Fibroblast of skin of left biceps (primary cell): ENCODE measurements at regions not wholly inside any gene's neighbourhood (a gene's known extent, or its start where the extent isn't known, plus 50 kb on each side); places are given as distances from the start of the nearest gene placed in this dataset.
"Not testable (repeated sequence)": the region's sequence is repeated elsewhere in the genome, so short reads cannot be mapped to it uniquely, and the experiment has no call there.

Experiments
- DNase-seq, 2 experiments: peaks; one replicate each; pipeline ENCODE4 v3.0.0-alpha.2; 2013; ENCODE audit warnings: low read depth in 2 of 2

- DNase-seq: no peak
These were observed 100.4 kb downstream of the PSMG1 start for GRCh38 chr21:39082656-39083376.

GRCh38 chr21:39080366-39080765 is 102.9 kb downstream of the PSMG1 start:
- no peak for DNase-seq

GRCh38 chr21:39079617-39080016 is 103.6 kb downstream of the PSMG1 start:
- DNase-seq: no peak

GRCh38 chr21:39078322-39079065 is 104.8 kb downstream of the PSMG1 start:
- DNase-seq: no peak

GRCh38 chr21:39077876-39078275 is 105.4 kb downstream of the PSMG1 start:
- no peak for DNase-seq

- DNase-seq: no peak
These were observed 108.7 kb downstream of the PSMG1 start for GRCh38 chr21:39074508-39074907.

- no peak for DNase-seq
These were observed 109.5 kb downstream of the PSMG1 start for GRCh38 chr21:39073717-39074116.

- DNase-seq: no peak
These were observed 110.2 kb downstream of the PSMG1 start for GRCh38 chr21:39073063-39073462.

GRCh38 chr21:39072468-39072867 is 110.8 kb downstream of the PSMG1 start:
- DNase-seq: no peak

- DNase-seq: peak; percentile 47 to 49
These were observed 111.5 kb downstream of the PSMG1 start for GRCh38 chr21:39071623-39072214.

GRCh38 chr21:39069856-39070255 is 113.4 kb downstream of the PSMG1 start:
- DNase-seq: not testable (repeated sequence)

- DNase-seq: no peak
These were observed 116.1 kb downstream of the PSMG1 start for GRCh38 chr21:39066829-39067780.

- no peak for DNase-seq
These were observed 117.3 kb downstream of the PSMG1 start for GRCh38 chr21:39065917-39066316.

GRCh38 chr21:39064325-39065012 is 118.8 kb downstream of the PSMG1 start:
- DNase-seq: no peak

GRCh38 chr21:39063517-39063916 is 119.7 kb downstream of the PSMG1 start:
- no peak for DNase-seq

GRCh38 chr21:39062196-39062595 is 121.1 kb downstream of the PSMG1 start:
- no peak for DNase-seq

GRCh38 chr21:39061766-39062165 is 121.5 kb downstream of the PSMG1 start:
- no peak for DNase-seq

GRCh38 chr21:39060485-39061083 is 122.7 kb downstream of the PSMG1 start:
- DNase-seq: no peak

GRCh38 chr21:39057121-39057520 is 126.1 kb downstream of the PSMG1 start:
- no peak for DNase-seq

GRCh38 chr21:39056636-39057035 is 126.6 kb downstream of the PSMG1 start:
- DNase-seq: no peak
